ENCODE measurements at regions not wholly inside any gene's neighbourhood (a gene's known extent, or its start where the extent isn't known, plus 50 kb on each side); places are given as distances from the start of the nearest gene placed in this dataset.

DNA sequence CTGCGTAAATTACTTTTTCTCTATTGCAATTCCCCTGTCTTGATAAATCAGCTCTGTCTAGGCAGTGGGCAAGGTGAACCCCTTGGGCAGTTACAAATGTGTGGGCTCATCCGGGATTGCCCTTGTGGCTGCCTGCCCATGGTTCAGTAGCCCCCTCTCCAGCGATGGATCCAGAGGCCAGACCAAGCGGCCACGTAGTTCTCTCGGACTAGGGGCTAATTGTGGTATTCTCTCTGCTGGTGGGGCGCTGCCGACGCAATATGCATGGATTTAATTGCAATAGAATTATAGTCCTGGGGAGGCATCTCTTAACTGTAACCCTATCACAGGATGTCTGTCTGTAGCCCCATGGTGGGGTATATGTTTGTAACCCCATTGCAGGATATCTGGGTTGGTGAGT is 64.3 kb upstream of the UNC93A start:
- Histone ChIP-seq H3K18ac (ENCODE audit: extremely low read depth, low read length) (peak overlapping the region; percentile 83), H3K27ac (ENCODE audit: low read depth, low read length) (no peak overlapping the region), H2AK5ac (ENCODE audit: low read depth, low read length) (0 out of 2 replicates have a peak overlapping the region, but pooled peaks have one; percentile 77), H3K14ac (ENCODE audit: insufficient read length) (no peak overlapping the region), H3K79me1 (ENCODE audit: low read depth, low read length) (no peaks in the 10 kb centered on the region), H2BK20ac (ENCODE audit: low read length) (peak overlapping the region; percentile 16; the same call in 1 of the 2 replicates), H3K4ac (replicated peaks; ENCODE audit: insufficient read length, low read depth, low read length) (peak overlapping the region; percentile 44), H3K4me3 (ENCODE audit: extremely low read depth in 1 of 4, insufficient read depth in 2 of 4, low read depth in 3 of 4, low read length in 4 of 4) (peak overlapping the region in 1 of 4 experiments; percentile 46; a peak in 1 of 8 replicates), H3K27me3 (replicated peaks in 1 of 4; ENCODE audit: control insufficient read depth in 3 of 4, extremely low read depth in 1 of 4, insufficient read depth in 3 of 4, low read length in 3 of 4) (no peaks in the 10 kb centered on the region), H4K5ac (ENCODE audit: insufficient read length, low read depth, low read length) (no peak overlapping the region), H2AFZ (ENCODE audit: low read length) (no peak overlapping the region), H4K20me1 (replicated peaks in 1 of 2; ENCODE audit: control insufficient read depth in 1 of 2, insufficient read depth in 2 of 2, low read length in 2 of 2) (no peaks in the 10 kb centered on the region), H2BK15ac (ENCODE audit: low read length) (no peak overlapping the region), H2BK120ac (replicated peaks; ENCODE audit: low read depth, low read length) (peak overlapping the region; percentile 81), H3K23me2 (ENCODE audit: low read depth, low read length) (peaks cover 5% of the 10 kb centered on the region), H3K9ac (replicated peaks in 1 of 4; ENCODE audit: extremely low read depth in 1 of 4, low read depth in 3 of 4, low read length in 3 of 4) (no peak overlapping the region), H2BK12ac (ENCODE audit: low read depth, low read length) (peak overlapping the region; percentile 71), H2BK5ac (ENCODE audit: low read depth, low read length) (peak overlapping the region; percentile 3; the same call in 1 of the 2 replicates), H3K4me1 (replicated peaks in 1 of 4; ENCODE audit: control insufficient read depth in 3 of 4, insufficient read depth in 4 of 4, low read length in 3 of 4) (peaks cover 6 to 34% (median 20%) of the 10 kb centered on the region in 4 experiments), H3K9me3 (ENCODE audit: insufficient read depth in 2 of 2, low read depth in 1 of 2, low read length in 1 of 2) (no peaks in the 10 kb centered on the region), H4K8ac (ENCODE audit: extremely low read depth, insufficient read depth, low read length) (no peak overlapping the region), H3K4me2 (ENCODE audit: insufficient read depth in 1 of 2, low read depth in 2 of 2, low read length in 2 of 2) (peak overlapping the region; percentile 9 to 97; a peak in 3 of 4 replicates), H3K56ac (replicated peaks; ENCODE audit: insufficient read length, low read depth, low read length) (no peak overlapping the region), H4K91ac (replicated peaks; ENCODE audit: insufficient read length, low read length) (peak overlapping the region; percentile 61), H3K23ac (ENCODE audit: insufficient read length) (no peak overlapping the region), H3K79me2 (ENCODE audit: control insufficient read depth in 1 of 2, insufficient read depth in 2 of 2, low read length in 2 of 2) (peaks cover 14 to 56% of the 10 kb centered on the region in 2 experiments), H3K36me3 (ENCODE audit: control insufficient read depth in 2 of 4, insufficient read depth in 4 of 4, low read length in 3 of 4) (no peaks in the 10 kb centered on the region; a peak in 1 of 8 replicates)
- ChIA-PET CTCF (ENCODE audit: partially characterized antibody) (interaction anchor here (0.9 to 1.0 kb wide), 2 partner anchors 18 to 29 kb away, joined by 3 read pairs; no protein-coding TSS in a partner anchor), POLR2A (ENCODE audit: partially characterized antibody) (no interaction called here)
- 39% methylated on average over 9 of the region's 9 CpGs; no CpG with 5 or more reads in 1 of the 2 experiments for WGBS, 2 experiments (ENCODE audit: extremely low coverage in 1 of 2, insufficient coverage in 1 of 2, insufficient read length in 1 of 2, insufficient replicate concordance in 2 of 2, low coverage in 1 of 2, low lambda C conversion rate in 2 of 2, missing lambda C conversion rate in 1 of 2)
- FAIRE-seq, result no peak
- DNase-seq (ENCODE audit: low read depth in 1 of 2, low spot score in 2 of 2), result peak in 1 of 2 experiments; percentile 58
- TF ChIP-seq YY1 (IDR thresholded peaks at IDR 0.05; ENCODE audit: low read depth, low read length) (no peak), JUND (IDR thresholded peaks at IDR 0.05; ENCODE audit: low read length) (no peak), TEAD4 (IDR thresholded peaks at IDR 0.05; ENCODE audit: low read depth, low read length) (no peak), CREB1 (IDR thresholded peaks at IDR 0.05) (no peak), KDM5A (IDR thresholded peaks at IDR 0.05; ENCODE audit: low read length) (no peak), CBX8 (IDR thresholded peaks at IDR 0.05; ENCODE audit: borderline replicate concordance, low read depth, low read length) (no peak), SAP30 (IDR thresholded peaks at IDR 0.05; ENCODE audit: insufficient read depth, insufficient replicate concordance, low read length) (no peak)

Measured in H1 (cell line).